Activated CD4-positive, alpha-beta T cell treated with anti-CD3 and anti-CD28 coated beads, Interleukin-2, amount 50 U/mL, for 16 hours (primary cell): ENCODE measurements at regions not wholly inside any gene's neighbourhood (a gene's known extent, or its start where the extent isn't known, plus 50 kb on each side); places are given as distances from the start of the nearest gene placed in this dataset.
"Not testable (repeated sequence)": the region's sequence is repeated elsewhere in the genome, so short reads cannot be mapped to it uniquely, and the experiment has no call there.

ENCODE experiments used
- DNase-seq: peaks from one replicate; pipeline ENCODE4 v3.0.0-alpha.2; 2020

DNA sequence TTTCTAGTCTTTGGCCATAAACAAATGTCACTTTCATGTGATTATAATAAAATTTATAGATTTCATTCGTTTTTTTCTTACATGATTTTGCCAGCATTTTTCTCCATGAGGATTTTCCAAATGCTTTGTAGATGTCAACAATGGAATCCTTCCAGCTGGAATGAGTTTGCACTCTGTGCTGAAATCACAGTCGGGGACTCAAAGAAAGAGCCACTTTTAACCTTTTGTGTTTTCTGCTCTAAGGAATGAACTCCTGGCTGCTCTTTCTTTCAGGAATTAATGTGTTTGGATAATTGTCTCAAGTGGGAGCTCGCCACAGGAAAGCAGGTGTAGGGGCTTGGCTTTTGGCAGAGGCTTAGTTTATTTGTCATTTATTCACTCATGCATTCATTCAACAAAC is 372.3 kb upstream of the SALL1 start:
- DNase-seq: no peak

DNA sequence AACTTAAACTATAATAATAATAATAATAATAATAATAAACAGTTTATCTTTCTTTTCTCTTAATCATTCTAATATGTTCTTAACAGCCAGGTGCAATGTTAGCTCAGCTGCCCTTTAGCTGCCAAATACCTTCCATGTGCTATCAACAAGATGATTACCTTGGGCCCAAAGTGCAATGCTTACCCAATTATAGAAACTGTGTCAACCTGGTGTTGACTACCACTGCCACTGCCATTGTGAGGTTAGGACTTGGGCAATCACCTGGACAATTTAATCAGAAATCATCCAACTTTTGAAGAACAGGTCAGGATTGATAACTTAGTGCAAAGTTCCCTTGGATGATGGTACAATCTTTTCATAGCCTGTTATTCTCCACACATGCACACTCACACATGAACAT is 371.8 kb upstream of the SALL1 start:
- no peak for DNase-seq

DNA sequence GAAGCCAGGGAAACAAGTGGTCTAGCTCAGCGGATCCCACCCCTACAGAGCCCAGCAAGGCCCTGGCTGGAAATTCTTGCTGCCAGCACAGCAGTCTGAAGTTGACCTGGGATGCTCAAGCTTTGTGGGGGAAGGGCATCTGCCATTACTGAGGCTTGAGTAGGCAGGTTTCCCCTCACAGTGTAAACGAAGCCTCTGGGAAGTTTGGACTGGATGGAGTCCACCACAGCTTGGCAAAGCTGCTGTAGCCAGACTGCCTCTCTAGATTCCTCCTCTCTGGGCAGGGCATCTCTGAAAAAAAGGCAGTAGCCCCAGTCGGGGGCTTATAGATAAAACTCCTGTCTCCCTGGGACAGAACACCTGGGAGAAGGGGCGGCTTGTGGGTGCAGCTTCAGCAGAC is 365.9 kb upstream of the SALL1 start:
- DNase-seq: not testable (repeated sequence)

DNA sequence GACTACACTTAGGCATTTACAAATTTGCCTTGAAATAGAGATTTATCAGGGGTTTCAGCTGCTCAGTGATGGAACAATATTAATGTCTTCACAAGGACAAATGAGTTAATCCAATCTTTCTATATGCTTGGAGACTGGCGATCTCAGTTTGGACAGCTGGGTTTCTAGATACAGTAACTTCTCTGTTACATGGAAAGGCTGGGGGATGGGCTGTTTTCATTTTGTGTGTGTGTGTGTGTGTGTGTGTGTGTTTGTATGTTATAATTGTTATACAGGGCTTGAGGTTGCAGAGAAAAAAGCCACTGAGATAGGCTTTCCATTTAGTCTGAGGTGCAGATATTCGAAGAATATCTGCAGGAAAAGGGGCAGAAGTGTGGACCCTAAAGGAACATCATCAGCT is 359.3 kb upstream of the SALL1 start:
- no peak for DNase-seq

DNA sequence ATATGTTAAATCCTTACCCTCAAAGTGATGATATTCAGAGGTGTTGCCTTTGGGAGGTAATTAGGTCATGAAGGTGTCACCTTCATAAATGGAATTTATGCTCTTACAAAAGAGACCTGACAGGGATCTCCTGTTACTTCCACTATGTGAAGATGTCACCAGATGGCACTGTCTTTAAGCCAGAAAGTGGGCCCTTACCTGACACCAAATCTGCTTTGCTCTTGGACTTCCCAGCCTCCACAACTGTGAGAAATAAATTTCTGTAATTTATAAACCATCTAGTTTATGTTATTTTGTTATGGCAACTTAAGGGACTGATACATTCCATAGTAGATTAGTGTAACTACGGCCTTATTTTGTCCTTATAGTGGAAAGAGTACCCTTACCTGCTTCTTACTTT is 358.3 kb upstream of the SALL1 start:
- DNase-seq: no peak

DNA sequence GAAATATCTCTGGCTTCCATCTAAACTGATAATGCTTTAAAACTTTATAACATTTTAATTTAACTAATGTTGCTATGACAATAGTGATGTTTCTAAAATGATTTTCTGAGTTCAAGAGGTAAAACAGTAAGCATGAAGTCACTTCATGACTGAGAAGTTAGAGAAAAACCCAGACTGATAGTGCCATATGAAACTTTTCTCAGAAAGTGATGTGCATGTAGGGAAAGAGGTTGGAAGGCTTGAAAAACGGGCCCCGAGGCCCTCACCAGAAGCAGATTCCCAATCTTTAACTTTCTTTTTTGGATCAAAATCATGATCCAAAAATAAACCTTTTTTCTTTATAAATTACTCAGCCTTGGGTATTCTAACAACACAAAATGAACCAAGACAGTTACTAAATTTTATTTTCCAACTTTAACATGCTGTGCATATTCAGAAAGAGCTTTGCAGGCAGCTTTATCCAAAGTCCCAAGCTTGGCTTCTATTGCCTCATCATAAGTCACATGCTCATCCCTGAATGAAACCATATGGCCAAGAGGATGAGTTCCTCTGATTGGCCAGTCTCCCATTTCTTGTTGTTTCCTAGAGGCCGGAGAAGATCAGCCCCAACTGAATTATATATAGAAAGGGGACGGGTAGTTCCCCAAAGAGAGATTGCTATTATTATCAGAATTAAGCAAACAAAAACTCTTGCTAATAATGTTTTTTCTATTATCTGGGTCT is 357.6 kb upstream of the SALL1 start:
- no peak for DNase-seq

DNA sequence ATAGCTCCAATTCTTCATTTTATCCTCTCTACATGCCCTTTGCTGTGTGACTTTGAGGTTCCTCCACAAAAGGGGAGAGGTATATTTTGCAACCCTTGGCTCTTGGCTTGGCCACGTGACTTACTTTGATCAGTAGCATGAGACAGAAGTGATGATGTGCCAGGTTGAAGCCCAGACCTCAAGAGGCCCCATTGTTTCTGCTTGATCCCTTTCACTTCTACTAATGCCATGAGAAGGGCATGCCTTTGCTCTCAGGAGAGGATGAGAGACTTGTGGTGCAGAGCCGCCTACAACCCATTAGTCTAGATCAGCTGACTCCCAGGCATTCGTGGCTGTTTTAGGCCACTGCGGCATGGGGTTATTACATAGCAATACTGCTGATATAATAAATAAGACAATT is 356.2 kb upstream of the SALL1 start:
- DNase-seq: no peak

DNA sequence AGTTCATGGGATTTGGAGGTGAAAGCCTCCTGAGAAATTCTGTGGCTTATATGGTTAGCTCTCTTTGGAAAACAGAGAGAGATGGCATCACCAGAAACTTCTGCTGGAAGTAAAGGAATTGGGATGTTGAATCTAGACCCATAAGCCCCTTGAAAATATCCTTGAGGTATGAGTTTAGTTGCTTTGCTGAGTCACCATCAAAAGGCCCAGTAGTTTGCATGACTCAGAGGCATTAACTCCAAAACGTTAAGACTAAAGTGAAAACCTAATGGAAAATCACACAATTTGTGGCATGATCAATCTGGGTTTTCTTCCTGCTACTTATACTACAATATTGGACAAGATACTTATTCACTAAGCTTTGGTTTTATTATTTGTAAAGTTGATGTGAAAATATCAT is 349.2 kb upstream of the SALL1 start:
- no peak for DNase-seq

DNA sequence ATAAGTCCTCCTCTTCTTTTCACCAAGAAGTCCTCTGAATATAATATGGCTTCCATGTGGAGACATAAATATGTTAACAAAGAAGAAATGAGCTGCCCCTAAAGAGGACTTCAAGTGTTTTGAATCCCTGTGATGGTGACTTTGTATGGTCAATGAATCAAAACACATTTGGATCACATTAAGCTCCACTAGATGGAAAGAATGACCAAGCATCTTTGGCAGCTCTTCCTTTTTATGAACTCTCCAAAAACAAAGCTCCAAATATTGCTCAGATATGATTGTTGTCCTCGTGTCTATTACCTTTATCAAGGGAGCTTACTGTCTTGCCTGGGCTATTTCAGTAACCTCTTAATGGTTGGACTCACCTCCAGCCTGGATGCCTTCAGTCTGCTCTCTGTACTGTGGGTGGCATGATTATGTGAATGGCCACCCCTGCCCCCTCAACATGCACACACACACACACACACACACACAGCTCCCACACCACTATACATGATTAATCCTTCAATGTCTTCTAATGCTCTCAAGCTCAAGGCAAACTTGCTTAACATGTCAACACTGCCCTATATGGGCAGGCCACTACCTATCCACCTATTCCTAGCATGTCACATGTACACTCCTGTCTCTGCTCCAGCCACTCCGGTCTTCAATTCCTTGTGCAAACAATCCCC is 346.6 kb upstream of the SALL1 start:
- DNase-seq: no peak

DNA sequence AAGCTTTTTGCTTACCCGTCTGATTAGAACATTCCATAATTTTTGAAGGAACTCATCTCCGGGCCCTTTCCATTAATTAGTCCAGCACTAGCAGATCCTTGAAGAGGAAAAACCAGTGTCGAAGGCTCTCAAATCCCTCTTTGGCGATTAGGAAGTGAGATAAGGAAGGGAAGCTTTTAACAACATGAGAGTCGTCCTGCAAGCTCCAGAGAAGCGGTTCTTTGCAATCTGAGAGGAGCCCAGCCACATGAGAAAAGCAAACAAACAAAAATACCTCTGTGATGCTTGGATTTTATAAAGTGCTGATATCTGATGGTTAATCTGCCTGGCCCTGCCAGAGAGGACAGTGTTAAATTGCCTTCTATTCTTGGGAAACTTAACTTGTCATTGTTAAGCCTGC is 339.8 kb upstream of the SALL1 start:
- DNase-seq: no peak

DNA sequence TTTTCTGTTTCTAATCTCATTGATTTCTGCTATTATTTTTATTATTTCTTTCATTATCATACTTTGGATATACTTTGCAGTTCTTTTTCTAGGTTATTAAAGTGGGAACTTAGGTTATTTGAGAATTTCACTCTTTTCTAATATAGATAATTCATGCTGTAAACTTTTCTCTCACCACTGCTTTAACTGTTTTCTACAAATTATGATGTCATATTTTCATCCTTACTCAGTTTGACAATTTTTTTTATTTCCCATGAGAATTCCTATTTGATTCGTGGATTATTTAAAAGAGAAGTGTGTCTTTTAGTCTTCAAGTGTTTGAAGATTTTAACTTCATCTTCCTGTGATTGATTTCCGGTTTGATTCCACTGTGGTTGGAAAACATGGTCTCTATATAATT is 336.8 kb upstream of the SALL1 start:
- DNase-seq: no peak

DNA sequence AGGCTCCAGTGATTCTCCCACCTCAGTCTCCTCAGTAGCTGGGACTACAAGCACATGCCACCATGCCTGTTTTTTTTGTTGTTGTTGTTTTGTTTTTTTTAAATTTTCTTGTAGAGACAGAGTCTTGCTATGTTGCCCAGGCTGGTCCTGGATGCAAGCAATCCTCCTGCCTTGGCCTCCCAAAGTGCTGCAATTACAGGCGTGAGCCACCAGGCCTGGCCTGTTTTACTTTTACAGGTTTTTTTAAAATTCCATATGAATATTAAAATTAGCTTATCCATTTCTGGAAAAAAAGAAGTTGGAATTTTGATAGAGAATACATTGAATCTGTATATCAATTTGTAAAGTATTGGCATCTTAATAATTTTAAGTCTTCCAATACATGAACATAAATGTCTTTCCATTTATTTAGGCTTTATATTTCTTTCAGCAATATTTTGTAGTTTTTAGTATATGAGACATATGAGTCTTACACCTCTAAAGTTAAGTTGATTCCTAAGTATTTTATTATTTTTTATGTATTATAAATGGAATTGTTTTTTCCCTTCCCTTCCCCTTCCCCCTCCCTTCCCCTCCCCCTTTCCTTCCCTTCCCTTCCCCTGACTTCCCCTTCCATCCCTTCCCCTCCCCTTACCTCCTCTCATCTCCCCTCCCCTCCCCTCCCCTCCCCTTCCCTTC is 323.5 kb upstream of the SALL1 start:
- no peak for DNase-seq

DNA sequence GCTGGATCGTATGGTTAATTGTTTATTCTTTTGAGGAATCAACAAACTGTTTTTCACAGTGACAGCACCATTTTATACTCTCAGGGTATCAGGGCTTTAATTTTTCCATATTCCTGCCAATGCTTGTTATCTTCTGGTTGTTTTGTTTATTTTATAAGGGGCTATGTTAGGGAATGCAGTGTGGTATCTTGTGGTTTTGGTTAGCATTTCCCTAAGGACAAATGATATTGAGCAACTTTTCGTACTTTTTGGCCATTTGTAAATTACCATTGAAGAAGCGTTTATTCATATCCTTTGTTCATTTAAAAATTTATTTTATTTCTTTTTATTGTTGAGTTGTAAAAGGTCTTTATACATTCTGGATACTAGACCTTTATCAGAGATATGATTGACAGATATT is 322.0 kb upstream of the SALL1 start:
- no peak for DNase-seq

DNA sequence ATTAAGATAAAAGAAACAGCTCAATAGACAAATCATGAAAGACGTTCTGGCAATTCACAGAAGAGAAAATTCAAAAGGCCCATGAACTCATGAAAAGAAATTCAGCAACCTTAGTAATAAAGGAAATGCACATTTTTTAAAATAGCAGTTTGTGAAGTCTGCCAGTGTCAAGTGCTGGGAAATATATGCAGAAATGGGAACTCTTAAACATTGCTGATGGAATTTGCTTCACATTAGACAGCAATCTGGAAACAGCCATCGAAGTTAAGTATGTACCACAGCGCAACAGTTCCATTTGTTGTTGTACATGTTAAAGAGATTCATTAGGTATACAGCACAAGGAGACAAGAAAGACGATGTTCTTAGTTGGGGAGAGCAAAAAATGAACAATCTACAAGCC is 319.4 kb upstream of the SALL1 start:
- no peak for DNase-seq

DNA sequence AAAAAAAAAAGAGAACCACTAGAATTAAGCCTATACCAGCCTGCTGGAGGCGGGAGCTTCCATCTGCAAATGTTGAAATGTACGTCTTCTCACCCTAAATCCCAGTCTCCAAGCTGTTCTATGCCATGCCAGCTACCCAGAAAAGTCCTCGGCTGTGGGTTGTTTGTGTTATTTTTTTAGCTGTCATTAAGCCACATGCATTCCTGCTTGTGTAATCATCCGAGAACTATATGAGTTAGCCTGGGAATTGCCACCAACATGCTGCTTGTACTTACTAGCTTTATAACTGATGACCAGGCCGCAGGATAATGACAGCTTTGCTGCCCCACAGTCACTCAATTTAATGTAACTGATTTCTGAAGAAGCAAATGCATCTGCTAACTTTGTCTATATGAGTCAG is 313.9 kb upstream of the SALL1 start:
- no peak for DNase-seq

DNA sequence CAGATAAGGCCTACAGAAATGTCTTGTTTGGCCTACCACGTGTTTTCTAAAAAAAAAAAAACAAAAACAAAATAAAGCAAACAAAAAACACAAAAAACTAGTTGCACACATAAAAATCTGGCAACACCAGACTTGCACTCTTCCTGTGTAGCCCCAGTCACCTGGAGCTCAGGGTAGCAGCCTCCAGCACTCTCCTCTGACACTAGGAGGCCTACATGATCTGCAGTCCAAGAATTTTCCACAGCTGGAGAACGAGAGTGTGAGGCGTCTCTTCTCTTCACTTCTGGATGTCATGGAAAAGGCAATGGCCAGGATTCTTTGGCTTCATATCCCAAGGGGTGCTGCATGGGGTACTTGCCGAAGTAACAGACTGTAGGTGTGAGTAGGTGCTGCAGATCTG is 310.2 kb upstream of the SALL1 start:
- no peak for DNase-seq

DNA sequence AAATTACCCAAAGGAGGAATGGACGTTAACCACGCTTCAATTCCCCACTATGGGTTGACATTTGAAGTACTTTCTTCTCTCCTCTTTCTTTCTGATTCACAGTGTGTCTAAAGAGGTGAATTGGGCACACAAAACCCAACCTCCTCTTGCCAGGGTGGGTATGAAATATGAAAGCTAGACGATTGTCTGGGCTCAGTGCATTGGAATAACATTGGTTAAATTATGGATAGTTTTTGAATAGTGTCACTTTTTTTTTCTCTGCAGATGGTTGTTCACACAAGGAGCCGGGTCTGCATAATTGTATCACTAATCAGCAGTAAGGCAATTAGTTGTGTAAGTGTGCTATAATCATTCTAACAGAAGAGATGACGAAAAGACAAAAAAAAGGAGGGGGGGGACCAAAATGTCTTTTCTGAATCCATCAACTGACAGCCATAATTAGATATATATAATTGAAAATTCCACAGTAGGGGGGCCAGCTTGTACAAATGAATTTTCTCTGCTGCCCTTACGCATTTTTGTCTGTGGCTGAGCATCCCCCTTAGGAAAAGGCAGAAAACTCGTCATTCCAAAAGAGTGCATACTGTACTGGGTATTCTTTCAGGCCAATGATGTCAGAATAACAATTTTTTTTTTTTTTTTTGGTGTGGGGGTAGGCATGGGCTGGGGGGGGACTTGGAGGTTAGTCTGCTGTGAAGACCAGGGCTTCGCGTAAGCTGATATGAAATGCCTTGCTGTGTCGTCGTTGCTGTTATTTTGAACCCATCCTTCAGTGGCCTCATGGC is 307.5 kb upstream of the SALL1 start:
- no peak for DNase-seq

DNA sequence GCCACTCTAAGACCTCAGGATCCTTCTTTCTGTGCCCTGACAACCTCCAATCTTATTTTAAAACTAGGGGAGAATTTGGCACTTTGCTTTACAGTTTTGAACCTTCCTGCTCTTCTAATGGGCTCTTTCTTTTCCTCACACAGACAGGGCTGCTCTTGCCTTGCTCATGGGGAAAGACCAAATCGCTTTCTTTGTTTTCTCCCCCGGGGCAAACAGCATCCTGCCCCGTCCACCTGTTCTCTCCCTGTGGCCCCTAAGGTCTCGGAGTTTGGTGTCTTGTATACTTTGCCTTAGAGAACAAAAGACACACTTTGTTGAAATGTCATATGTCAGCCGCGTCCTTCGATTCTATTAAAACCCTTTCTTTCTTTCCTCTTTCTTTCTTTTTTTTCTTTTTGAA is 306.7 kb upstream of the SALL1 start:
- DNase-seq: no peak

DNA sequence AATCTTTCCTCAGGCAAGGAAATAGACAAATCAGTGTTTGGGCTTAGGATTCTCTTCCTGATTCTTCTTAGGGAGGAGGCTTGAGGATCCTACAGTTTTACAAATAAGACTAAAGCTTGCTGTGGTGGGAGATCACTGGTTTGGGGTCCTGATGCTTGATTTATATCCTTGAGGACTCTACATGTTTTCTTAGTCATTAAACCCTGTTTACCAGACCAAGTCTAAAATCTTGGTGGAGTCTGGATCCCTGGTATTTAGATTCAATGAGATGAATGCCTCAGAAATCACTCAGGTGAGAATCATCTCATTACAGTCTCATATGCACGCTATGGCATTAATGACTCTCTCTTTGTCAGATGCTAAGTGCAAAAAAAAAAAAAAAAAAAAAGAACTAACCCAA is 304.3 kb upstream of the SALL1 start:
- no peak for DNase-seq

DNA sequence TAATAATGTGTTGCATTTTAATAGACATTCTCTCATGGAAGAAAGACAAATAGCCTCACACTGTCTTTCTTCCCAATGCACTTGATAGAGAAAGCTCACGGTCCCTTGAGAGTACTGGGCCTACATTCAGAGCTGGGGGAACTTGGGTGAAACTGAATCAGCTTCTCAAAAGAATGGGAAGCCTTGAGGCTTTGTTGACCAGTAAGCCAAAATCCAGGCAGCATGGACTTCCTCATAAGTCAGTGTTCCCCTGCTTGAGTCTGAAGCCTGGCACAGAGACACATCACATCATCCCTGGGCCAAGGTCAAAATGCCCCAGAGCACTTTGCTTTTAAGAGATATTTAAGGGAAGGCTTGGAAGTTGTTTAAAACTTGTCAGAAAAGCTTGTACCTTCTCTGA is 302.2 kb upstream of the SALL1 start:
- no peak for DNase-seq

DNA sequence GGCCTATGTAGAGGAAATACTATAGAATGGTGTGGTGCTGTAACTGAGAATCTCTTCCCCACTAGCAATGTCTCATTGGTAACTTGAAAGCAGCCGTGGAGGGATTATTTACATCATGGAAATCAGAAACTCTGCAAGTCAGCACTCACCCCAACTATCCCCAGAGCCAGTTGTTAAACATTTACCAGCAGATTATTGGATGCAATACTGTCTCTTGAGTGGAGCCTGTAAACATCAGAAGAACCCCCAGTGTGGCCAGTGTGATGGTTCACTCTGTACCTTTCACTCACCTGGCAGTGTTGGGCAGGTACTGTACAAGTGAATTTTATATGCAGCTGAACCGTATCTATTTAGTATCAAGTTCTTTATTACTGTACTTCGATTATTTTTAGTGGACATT is 299.8 kb upstream of the SALL1 start:
- DNase-seq: no peak

DNA sequence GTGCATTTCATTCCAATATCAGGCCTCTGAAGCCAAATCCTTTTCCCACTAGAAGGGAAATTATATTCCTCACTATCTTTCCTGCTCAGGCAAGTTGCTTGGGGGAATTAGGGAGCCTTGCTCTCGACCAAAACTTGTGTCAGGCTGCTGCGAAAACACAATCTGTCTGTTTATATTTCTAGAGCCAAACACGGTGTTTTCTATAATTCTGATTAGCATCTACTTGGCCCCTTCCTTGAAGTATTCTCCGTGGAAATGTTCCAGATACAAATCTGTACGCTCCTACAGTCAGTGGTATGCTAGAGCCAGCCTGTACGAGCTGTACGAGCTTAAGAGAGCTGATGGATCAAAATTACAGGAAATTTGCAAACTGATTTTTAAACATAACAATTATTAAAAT is 299.3 kb upstream of the SALL1 start:
- DNase-seq: no peak

DNA sequence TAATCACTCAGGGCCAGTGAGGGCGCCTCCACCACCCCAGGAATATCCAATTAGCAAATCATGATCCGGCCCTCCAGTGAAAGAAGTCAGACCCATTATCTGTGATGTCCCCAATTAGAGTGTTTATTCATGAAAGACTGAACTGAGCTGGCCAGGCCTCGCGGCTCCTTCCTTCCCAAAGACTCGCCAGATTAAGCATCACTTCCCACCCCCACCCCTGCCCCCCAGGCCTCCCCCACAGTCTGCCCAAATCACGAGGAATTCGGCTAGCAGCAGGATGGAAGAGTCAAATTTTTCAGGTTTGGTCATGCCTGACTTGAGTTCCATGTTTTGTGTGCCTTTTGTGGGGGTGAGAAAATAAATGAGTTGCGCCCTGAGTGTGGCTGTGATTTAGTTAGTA is 298.4 kb upstream of the SALL1 start:
- no peak for DNase-seq

DNA sequence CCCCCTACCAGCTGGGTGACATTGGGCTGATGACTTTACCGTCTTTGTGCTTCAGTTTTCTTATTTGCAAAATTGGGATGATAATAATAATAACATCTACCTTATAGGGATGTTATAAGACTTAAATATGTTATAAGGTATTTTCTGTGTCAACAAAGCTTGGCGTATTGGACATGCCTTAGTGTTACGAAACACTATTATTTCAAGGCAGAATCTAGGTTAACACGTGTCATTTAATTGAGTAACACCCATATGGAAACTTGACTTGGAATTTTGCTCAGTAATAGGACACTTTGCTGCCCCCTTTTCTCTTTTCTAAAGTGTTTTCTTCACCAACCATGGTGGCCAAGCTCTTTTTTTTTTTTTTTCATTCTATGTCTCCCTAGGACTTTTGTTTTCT is 294.2 kb upstream of the SALL1 start:
- no peak for DNase-seq
